GM18858 (cell line): ENCODE measurements at regions not wholly inside any gene's neighbourhood (a gene's known extent, or its start where the extent isn't known, plus 50 kb on each side); places are given as distances from the start of the nearest gene placed in this dataset.
"Not testable (repeated sequence)": the region's sequence is repeated elsewhere in the genome, so short reads cannot be mapped to it uniquely, and the experiment has no call there.

ENCODE experiments used
- ATAC-seq: cut with Tn5 transposase; IDR thresholded peaks from one replicate; pipeline ENCODE4 v1.9.1; 2021; ENCODE audit not compliant: unreplicated experiment

DNA sequence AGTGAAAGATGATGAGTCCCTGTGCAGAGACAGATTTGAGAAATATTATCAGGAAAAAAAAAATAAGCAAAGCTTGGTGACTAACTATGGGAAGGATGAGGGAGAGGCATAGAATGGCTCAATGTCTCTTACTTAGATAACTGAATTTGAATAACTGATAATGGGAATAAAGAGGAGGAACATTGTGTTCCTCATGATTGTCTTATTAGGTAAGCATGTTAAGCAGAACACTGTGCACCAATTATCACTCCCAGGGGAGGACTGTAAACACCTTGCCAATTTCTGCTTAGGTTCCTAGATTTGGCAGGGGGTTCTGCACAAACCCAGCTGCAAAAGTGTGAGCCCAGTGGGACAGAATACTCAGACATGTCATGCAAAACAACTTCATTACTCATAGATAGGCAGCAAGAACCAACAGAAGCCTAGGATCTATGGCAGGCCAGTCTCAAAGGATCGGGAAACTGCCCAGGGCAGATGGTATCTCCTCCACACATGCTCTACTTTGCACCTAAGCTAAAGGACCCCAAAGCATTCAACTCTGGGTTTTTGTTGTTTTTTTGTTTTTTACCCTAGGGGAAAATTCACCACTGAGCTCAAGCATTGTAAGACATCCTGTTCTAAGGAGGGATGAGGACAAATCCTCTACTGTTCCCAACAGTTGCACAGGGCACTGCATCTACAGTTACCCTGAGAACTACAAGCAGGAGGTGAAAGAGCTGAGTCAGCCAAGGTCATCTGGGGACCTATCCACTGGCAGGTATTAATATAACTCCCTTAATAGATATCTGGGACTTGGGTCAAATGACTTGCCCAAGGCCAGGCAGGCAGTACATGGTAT lies 907.0 kb downstream of the RAPGEF2 start:
- ATAC-seq = no peak

DNA sequence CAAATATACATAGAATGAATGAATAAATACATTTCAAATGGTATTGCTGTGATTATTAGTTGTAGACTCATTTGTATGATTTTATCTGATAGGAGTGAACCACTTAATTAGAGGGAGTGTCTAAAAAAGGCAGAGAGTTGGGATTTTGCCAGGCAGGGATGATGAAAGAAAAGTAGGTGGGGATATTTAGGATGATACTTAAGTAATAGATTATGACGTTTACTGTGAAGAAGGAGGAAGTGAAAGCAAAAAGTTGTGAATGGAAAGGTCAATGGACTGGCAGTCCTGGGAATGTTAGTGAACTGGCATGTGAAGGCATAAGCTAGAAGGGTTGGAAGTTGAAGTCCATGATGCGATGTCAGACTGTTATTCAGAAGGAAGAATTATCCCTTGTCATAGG lies 917.1 kb downstream of the RAPGEF2 start:
- ATAC-seq = no peak

DNA sequence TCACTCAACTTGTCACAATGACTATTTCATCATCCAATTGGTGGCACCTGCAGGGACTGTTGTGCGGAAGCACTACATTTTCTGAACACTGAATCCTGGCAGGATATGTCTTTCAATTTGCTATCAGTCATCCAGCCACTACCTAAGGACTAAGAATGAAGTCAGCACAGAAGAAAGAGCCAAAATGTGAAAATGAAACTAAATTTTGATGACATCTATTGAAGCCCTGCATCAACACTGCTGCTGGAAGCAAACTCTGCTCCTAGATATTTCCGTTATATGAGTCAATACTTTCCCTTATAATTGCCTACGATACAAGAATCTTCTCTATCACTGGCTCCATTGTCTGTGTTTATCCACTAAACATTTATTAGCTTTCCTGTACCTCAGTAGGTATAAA lies 917.9 kb downstream of the RAPGEF2 start:
- ATAC-seq = no peak

DNA sequence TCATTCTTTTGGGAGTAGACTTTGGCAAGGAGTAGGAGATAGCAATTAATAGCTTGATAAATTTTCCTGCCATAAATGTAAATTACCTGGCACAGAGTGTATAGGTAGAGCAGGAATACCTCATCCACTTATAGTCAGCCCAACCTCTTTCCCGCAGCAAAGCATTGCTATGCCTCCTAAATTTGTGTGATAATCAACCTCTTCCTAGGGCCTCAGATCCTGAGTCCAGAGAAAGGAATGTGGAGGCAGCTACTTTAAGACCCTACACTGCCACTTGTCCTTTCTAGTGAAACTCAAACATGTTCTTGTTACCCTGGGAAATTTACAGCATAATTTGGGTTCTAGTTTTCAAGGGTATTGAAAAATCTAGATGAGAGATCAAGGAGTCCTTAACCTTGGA lies 919.0 kb downstream of the RAPGEF2 start:
- no peak for ATAC-seq

DNA sequence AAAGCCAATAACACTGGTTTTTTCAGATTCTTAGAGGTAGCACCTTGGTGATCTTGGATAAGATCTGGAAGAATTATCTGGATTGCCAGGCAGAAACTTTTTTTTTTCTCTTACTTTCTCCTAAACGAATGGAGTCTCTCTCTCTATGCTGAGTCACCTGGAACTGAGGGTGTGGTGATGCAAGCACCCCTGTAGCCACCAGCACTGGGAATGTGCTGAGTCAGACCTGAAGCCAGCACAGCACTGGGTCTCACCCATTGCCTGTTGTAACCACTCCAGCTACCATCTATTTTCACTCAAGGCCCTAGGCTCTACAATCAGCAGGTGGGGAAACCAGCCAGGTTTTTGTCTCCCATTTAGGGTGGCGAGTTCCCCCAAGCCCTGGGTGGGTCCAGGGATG lies 923.8 kb downstream of the RAPGEF2 start:
- ATAC-seq = no peak

DNA sequence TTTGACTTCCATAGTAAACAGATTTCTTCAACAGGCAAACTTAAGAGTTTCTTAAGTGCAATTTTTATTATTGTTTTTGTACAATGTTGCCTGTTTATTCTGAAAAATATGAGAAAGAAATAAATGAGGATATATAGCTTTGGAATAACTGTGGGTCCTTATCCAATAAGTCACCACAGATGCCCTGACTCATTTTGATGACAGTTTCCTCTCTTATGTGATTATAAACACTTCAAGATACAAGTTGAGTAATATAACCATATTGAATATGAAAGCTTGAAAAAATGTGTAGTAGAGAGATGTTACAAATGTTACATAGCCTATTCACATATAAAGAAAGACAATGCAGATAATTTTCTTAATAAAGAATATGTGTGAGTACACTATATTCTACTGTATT lies 931.6 kb downstream of the RAPGEF2 start:
- no peak for ATAC-seq

DNA sequence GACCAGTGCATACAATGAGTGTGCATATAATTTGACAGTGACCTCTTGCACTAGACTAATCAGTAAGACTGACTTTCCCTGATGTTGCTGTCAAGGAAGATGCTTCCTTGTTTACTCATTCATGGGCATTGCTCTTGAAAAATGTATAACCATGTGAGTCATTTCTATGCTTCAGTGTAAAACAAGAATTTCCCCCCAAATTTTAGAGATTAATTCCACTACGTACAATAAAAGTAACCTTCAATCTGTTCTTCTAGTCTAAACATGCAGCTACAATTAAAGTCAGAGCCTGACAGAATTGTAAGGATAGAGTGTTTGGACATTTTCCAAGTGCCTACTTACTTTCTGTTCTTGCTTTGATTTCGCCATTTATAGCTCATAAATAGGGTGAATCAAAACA lies 935.7 kb downstream of the RAPGEF2 start:
- no peak for ATAC-seq

DNA sequence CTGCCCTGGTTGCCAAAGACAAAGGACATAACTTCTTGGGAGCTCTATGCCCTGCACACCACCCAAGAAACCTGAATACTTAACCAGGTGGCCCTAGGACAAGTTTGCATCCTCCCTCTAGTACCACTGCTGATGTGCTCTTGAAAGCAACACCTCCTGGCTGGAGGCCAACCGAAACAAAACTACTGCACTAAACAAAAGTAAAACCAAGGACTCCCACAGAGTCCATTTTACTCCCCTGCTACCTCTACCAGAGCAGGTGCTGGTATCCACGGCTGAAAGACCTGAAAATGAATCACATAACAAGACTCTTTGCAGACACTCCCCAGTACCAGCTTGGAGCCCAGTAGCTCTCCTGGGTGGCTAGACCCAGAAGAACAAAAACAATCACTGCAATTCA lies 941.8 kb downstream of the RAPGEF2 start:
- ATAC-seq = no peak

DNA sequence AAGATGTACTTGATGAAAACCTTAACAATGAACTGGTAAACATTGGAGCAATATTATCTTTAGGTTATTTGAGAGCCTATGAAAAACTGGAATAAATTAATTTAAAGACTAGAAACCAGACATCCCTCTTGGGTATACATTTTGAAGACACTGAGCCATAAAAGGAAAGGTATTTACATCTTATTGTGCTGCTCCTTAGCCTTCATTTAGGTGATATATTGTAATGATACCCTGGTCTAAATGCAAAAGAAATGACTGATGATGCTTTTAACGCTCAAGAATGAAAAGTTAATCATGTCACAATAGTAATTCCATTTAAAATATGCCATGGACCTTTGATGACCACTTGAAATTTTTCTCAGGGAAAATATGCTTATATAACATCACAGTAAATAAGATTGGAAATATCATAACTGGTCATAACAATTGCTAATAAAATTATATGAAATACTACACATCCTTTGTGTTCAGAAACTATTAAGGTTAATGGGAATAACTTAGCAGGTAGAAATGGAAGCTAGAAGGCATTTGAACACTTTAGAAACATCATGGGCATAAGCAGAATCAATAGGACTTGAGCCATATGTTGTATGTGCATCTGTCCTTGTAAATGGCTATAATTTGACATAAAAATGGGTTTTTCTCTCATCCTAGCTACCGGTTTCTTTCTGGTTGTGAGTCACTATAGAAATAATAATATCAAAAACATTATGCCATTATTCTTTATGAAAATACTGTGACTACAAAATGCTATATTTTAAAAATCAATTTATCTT lies 979.7 kb downstream of the RAPGEF2 start:
- no peak for ATAC-seq

DNA sequence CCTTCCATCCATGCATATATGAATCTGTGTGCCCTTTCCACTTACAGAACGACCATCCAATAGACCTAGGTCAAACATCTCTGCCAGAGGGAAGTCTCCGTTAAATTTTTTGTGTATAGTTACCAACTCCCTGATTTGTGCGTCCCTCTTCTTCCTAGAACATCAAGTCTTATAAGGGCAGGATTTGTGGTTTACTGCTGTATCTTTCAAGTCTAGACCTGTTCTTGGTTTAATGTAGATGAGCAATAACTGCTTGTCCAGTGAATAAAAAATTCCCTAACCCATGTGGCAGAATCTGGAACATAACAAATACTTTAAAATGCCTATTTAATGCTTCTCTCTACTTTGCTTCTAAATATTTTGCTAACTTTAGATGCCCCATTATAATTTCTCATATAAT lies 988.8 kb downstream of the RAPGEF2 start:
- ATAC-seq = no peak

DNA sequence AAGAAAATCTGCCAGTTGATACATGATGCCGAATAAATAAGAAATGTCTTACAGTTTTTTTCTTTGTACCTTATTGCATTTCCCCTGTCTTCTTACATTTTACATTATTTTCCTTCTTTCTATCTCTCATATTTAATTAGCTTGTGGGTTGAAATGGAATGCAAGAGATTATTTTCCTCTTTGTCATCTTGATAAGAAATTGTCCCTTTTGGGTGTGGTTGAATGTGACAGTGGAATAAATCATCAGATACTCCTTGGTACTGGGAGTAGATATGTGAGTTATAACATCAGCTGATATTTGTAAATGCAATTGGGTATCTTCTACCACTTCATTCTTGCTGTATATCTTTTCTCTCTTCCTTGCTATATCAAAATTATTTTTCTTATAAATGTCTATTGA lies 997.4 kb downstream of the RAPGEF2 start:
- no peak for ATAC-seq

DNA sequence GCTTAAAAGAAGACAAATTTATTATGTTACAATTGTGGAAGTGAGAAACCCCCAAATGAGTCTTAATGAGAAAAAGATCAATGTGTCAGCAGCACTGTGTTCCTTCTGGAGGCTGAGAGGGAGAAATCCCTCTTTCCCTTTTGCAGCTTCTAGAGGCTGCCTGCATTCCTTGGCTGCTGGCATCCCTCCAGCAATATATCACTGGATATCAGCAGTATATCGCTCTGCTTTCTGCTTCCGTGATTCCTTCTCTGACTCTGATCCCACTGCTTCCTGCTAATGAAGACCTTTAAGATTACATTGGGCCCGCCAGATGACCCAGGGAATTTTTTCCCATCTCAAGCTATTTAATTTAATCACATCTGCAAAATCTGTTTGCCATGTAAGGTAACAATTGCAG lies 1008.0 kb downstream of the RAPGEF2 start:
- no peak for ATAC-seq

DNA sequence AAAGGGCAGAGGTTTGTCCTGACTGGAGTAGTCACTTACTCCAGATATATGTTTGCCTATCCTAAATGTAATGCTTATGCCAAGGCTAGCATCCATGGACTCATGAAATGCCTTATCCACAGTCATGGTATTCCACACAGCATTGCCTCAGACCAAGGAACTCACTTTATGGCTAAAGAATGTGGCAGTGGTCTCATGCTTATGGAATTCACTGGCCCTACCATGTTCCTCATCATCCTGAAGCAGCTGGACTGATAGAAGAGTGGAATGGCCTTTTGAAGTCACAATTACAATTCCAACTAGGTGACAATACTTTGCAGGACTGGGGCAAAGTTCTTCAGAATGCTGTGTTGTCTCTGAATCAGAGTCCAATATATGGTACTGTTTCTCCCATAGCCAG lies 1014.8 kb downstream of the RAPGEF2 start:
- ATAC-seq = no peak

DNA sequence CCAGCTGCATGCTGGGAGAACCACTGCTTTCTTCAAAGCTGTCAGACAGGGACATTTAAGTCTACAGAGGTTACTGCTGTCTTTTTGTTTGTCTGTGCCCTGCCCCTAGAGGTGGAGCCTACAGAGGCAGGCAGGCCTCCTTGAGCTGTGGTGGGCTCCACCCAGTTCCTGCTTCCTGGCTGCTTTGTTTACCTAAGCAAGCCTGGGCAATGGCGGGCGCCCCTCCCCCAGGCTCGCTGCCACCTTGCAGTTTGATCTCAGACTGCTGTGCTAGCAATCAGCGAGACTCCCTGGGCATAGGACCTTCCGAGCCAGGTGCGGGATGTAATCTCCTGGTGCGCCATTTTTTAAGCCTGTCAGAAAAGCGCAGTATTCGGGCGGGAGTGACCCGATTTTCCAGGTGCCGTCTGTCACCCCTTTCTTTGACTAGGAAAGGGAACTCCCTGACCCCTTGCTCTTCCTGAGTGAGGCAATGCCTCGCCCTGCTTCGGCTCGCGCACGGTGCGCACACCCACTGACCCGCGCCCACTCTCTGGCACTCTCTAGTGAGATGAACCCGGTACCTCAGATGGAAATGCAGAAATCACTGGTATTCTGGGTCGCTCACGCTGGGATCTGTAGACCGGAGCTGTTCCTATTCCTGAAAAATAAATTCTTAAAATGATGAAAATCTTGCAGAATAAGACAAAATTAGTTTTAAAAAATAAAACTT lies 1022.9 kb downstream of the RAPGEF2 start:
- not testable (repeated sequence) for ATAC-seq

DNA sequence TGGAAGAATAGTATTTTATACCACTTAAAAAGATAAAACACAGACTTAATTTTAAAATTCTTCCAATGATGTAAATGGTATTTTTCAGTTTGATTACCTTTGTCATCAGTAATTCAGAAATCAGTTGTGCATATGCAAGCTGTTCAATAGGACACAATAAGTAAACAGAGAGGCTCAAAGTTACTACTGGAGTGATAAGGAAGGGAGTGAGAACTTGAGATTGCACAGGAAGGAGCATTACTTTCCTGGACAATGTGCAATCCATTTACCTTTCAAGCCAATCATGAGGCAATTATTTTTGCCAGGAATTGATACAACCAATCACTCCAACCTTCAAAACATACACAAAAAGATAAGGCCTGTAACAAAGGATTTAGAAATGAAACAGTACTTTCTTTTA lies 1024.3 kb downstream of the RAPGEF2 start:
- no peak for ATAC-seq

DNA sequence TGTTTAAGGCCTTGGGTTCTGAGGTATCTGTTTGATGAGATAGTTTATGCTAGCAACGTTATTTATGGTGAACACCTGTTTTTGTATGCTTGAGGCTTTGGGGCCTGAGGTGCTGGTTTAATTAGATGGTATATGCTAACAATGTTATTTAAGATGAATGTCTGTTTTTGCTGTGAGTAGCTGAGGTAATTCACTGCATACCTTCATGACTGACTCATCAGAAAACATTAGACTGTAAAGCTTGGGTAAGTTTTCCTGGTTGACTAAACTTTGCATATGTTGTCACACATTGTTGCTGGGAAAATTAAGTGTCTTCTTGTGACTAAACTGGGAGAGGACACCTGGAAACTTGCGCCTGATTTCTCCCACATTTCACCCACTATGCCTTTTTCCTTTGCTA lies 1026.6 kb downstream of the RAPGEF2 start:
- ATAC-seq = no peak

DNA sequence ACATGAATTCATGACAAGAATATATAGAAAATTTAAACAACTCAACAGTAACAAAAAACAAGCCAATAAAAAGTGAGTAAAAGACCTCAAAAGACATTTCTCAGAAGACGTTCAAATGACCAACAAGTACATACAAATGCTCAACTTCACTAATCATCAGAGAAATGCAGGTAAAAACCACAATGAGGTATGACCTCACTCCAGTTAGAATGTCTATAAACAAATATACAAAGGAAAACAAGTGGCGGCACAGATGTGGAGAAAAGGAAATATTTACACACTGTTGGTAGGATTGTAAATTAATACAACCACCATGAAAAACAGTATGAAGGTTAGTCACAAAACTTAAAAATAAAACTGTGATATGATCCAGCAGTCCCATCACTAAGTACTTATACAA lies 1033.1 kb downstream of the RAPGEF2 start:
- no peak for ATAC-seq

DNA sequence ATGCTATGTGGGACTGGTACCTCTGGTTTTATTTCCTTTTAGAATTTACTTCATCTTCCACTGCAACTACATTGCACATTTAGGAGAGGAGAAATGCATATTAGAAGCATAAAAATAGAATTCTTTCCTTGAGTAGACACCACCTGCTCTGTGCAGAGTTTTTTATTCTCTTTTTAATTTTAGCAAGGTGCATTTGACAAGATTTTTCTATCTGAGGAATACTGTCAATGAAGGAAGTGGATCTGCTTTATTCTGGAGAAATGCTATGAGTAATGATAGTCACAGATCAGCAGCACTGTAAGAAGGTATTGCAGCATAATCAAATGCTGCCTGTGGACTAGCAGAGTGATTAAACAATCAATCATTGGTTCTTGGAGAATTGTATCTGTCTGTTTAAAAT lies 1038.3 kb downstream of the RAPGEF2 start:
- no peak for ATAC-seq

DNA sequence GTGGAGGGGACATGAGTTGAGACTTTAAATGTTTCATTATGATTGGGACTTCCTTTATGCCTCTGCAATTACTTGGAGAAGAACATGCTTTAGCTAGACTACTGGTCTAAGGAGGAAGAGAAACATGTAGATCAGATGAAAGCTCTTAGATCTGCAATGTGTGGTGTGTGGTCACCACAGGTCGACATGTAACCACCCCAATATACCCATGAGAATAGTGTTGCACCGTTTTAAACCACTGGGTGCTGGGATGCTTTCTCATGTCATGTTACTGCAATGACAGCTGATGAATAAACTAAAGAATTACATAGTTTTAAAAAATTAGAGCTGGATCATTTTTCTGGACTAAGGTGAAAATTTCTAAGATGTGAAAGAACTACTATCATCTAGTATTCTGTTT lies 1039.7 kb downstream of the RAPGEF2 start:
- ATAC-seq = peak; percentile 99

DNA sequence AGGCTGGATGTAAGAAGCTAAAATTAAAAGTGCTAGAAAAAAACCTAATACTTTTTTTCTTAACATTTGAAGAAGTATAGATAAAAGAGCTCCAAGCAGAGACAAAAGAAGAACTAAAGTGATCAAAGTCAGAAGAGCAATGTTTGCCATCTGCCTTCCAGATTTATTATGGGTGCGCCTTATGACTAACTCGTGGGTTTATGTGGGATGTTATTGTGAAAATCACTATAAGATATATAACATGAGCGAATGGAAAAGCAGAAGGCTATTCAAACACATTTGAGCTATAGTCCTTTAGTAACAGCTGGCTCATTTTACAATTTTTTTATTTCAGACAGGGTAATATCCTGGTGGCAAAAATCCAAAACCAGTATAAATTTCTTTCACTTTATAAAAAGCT lies 1040.7 kb downstream of the RAPGEF2 start:
- ATAC-seq = no peak

DNA sequence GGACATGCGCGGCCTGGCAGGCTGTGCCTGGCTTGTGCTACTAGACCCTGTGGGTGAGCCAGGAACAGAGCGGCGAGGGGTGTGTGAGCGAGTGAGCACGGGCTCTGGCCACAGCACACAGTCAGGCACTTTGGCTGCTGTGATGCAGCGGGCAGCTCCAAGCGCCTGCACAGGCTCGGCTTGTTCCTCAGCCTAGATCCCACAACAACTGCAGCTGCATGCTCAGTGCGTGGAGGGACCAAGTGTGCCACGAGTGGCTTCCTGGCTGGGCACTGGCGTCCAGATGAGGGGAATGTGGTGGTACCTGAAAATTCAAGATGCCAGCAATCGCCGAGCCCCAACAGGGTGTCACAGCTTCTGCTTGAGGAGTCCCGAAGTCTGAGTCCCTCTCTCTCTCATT lies 1056.6 kb downstream of the RAPGEF2 start:
- ATAC-seq = no peak

DNA sequence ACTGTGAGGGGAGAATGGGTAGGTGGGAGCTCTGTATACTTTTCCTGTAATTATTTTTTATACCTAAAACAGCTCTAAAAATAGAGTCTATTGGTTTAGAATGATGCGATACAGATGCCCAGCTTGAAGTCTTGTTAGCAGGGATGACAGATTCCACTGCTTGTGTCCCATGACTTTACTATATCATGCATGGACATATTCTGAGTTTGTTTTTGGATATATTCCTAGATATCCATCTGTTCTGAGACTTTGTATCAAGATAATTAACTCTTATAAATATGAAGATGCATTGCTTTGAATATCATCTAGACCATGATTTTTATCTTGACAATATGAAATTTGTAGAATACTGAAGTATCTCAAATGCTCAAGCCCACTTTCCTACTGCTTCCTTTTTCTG lies 1058.1 kb downstream of the RAPGEF2 start:
- no peak for ATAC-seq
